GM19238 (cell line): ENCODE measurements at regions not wholly inside any gene's neighbourhood (a gene's known extent, or its start where the extent isn't known, plus 50 kb on each side); places are given as distances from the start of the nearest gene placed in this dataset.
"Not testable (repeated sequence)": the region's sequence is repeated elsewhere in the genome, so short reads cannot be mapped to it uniquely, and the experiment has no call there.

Source experiments
- DNase-seq: peaks from one replicate; pipeline ENCODE4 v3.0.0; 2011; ENCODE audit warnings: low spot score; ENCODE audit not compliant: insufficient read length

DNA sequence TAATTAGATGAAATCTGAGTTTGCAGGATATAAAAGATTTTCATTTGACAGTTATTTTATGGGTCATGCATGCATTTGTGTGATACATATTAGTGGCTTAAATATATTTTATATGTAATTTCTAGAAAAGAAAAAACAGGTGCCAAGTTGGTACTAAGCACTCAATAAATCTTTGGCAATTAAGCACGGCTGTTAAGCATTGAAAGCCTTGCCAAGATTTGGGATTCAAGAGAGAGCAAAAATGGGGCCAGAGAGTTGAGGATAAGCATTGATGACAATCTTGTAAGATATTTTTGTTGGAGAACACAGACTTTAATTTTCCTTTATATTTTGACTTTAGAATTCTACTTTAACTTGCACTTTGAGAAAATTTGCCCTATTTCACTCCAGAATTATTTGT, 249.8 kb upstream of the MAD2L1 start:
- DNase-seq = no peak

GRCh38 chr4:120314969-120315368, 248.3 kb upstream of the MAD2L1 start:
- DNase-seq = no peak

- no peak for DNase-seq
Measured at GRCh38 chr4:120304801-120305200, 238.2 kb upstream of the MAD2L1 start.

- no peak for DNase-seq
Measured at GRCh38 chr4:120299631-120300030, 233.0 kb upstream of the MAD2L1 start.

DNA sequence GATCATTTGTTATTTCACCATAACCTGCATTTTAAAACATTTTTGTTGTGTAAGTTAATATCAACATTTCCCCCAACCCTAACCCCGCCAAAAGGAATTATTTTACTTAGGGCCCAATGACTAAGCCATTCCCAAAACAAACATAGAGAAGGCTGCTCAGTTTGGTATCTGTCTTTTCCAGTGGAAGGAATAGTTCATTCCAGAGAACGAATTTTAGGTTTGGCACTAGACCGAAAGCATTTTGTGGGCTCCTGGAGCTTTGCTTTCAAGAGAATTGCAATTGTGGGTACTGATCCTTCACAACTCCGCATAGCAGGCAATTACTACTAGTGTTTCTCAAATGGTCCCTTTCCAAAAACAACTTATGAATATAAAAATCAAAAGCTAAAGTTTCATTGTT, 226.7 kb upstream of the MAD2L1 start:
- no peak for DNase-seq

- no peak for DNase-seq
Measured at GRCh38 chr4:120291541-120291940, 224.9 kb upstream of the MAD2L1 start.

- DNase-seq = no peak
Measured at GRCh38 chr4:120290553-120290952, 223.9 kb upstream of the MAD2L1 start.

GRCh38 chr4:120286813-120287212, 220.2 kb upstream of the MAD2L1 start:
- DNase-seq = no peak

- DNase-seq = no peak
Measured at GRCh38 chr4:120281581-120281980, 214.9 kb upstream of the MAD2L1 start.

GRCh38 chr4:120277391-120277790, 210.7 kb upstream of the MAD2L1 start:
- no peak for DNase-seq

DNA sequence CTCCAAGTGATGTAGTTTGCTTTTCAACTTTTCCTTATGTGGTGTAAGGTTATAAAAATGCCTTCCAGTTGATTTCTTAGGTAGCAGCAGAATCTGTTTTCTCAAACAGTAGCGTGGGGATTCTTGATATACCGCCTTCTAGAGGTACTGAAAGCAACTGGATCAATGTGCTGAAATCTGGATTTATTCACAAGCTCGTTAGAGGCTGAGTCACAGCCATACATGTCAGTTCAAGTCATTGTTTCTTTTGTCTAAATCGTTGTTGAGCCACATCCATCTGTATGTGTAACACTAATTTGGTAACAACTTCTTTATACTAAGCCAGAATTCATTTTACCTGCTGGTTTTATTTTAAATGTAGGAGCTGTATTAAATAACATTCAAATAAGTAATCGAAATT, 200.0 kb upstream of the MAD2L1 start:
- no peak for DNase-seq

DNA sequence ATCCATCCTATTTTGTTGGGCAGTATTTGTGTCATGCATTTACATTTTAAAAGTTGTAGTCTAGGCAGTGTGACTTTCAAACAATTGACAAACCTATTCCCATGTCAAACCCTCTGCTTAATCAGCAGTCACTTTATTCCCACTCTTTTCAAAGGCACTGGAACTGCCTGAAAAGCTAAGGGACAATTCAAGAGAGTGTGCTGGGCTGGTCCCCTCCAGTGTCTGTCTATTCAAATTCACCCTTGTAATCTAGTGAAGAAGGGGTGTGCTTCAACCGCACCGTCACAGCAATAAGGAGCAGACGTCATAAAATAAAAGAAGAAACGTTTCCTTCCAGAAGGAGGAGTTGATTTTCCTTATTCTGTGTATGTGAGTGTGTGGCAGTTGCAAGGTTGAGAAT, 197.0 kb upstream of the MAD2L1 start:
- DNase-seq = no peak

- no peak for DNase-seq
Measured at GRCh38 chr4:120261117-120261516, 194.5 kb upstream of the MAD2L1 start.

- DNase-seq = not testable (repeated sequence)
Measured at GRCh38 chr4:120256112-120256775, 189.6 kb upstream of the MAD2L1 start.

DNA sequence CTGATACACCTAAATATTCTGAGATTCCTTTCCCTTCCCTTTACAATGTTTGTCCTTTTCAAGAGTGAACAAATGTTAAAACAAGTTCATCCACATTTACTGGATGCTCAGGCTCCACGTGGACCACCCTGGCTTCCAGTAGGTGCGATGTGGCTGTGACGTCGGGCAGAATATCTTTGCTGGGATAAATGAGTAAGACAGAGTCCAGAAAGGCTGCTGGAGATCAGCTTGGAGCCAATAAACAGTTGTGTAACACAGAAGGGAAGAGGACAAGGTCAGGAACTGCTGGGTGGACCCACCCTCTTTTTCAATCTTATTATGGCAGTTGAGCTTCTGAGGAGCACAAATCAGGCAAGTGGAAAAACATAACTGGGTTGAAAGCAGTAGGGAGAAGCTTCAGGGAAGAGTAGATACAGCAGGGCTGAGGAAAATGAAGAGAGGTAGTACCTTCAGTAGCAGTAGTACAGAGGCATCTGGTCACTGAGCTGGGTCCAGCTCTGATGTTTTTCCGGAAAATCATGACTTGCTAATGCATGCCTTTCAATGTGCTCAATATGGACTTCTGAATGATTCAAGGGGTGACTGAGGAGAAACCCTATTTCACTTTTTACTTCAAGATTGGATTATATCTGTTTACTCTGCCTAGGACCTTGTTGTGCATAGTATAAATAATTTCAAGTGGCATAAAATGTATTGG, 171.8 kb upstream of the MAD2L1 start:
- no peak for DNase-seq

DNA sequence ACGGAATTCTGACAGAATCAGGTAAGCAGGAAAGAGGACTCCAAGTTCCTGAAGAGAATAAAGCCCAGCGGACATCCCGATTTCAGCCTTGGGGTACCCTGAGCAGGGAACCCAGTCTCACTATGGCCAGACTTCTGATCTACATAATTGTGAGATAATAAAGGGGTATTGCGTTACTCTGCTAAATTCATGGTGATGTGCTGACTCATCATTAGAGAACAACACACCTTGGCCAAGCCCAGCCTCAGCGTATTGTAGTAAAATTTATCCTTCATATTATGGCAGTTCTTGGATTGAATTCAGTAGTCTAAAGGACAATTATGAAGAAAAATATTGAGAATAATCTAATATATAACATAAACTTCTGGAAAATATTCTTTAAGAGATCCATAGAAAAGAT, 170.2 kb upstream of the MAD2L1 start:
- no peak for DNase-seq

GRCh38 chr4:120232050-120232449, 165.4 kb upstream of the MAD2L1 start:
- no peak for DNase-seq

GRCh38 chr4:120228086-120228485, 161.4 kb upstream of the MAD2L1 start:
- no peak for DNase-seq

GRCh38 chr4:120227554-120227953, 160.9 kb upstream of the MAD2L1 start:
- DNase-seq = no peak

- no peak for DNase-seq
Measured at GRCh38 chr4:120225527-120225926, 158.9 kb upstream of the MAD2L1 start.

- DNase-seq = no peak
Measured at GRCh38 chr4:120218981-120219380, 152.3 kb upstream of the MAD2L1 start.

GRCh38 chr4:120215350-120215749, 148.7 kb upstream of the MAD2L1 start:
- no peak for DNase-seq

GRCh38 chr4:120211408-120212015, 144.9 kb upstream of the MAD2L1 start:
- DNase-seq = no peak
